HepG2 (cell line): ENCODE measurements at regions not wholly inside any gene's neighbourhood (a gene's known extent, or its start where the extent isn't known, plus 50 kb on each side); places are given as distances from the start of the nearest gene placed in this dataset.

Experiments used
- ARID2 ChIP-seq: sonication (generic); formaldehyde crosslinking; IDR thresholded peaks from 2 replicates; pipeline ENCODE4 v1.8.1; 2022; ENCODE audit warnings: mild to moderate bottlenecking, missing genetic modification reagents, borderline replicate concordance
- ATF3 ChIP-seq: sonication (generic); formaldehyde crosslinking; IDR thresholded peaks from 2 replicates; pipeline ENCODE4 v1.4.0; 2020; ENCODE audit warnings: missing genetic modification reagents
- ATF7 ChIP-seq, 2 experiments: fragments of 450-650 bp in 1 of 2; sonication (generic) in 1 of 2; formaldehyde crosslinking in 1 of 2; IDR thresholded peaks; 2 replicates each; pipeline versions ENCODE4 v1.4.0 to v1.6.1; 2016 to 2020; ENCODE audit warnings: antibody characterized with exemption in 1 of 2, mild to moderate bottlenecking in 1 of 2, missing genetic modification reagents in 1 of 2
- CSRNP1 ChIP-seq: sonication (generic); formaldehyde crosslinking; IDR thresholded peaks from 2 replicates; pipeline ENCODE4 v1.8.1; 2023; ENCODE audit warnings: mild to moderate bottlenecking, missing genetic modification reagents
- DBP ChIP-seq: sonication (generic); formaldehyde crosslinking; IDR thresholded peaks from 2 replicates; pipeline ENCODE4 v1.4.0; 2020; ENCODE audit warnings: missing genetic modification reagents; ENCODE audit errors: not compliant biosample characterization
- DPF2 ChIP-seq: sonication (generic); formaldehyde crosslinking; IDR thresholded peaks from 2 replicates; pipeline ENCODE4 v1.4.0; 2020; ENCODE audit warnings: mild to moderate bottlenecking, low read depth, missing genetic modification reagents, borderline replicate concordance
- GATAD2A ChIP-seq: IDR thresholded peaks from 2 replicates; pipeline ENCODE4 v1.6.1; 2016
- HIC2 ChIP-seq: sonication (generic); formaldehyde crosslinking; IDR thresholded peaks from 2 replicates; pipeline ENCODE4 v1.9.0; 2022; ENCODE audit warnings: low read depth, missing genetic modification reagents
- MED8 ChIP-seq: sonication (generic); formaldehyde crosslinking; IDR thresholded peaks from 2 replicates; pipeline ENCODE4 v1.8.1; 2023; ENCODE audit warnings: mild to moderate bottlenecking, missing genetic modification reagents; ENCODE audit not compliant: insufficient replicate concordance
- NFE2L1 ChIP-seq: sonication (generic); formaldehyde crosslinking; IDR thresholded peaks from 2 replicates; pipeline ENCODE4 v1.4.0; 2020; ENCODE audit warnings: missing genetic modification reagents, mild to moderate bottlenecking, borderline replicate concordance
- PRDM4 ChIP-seq: sonication (generic); formaldehyde crosslinking; IDR thresholded peaks from 2 replicates; pipeline ENCODE4 v1.9.0; 2021; ENCODE audit warnings: missing genetic modification reagents, borderline replicate concordance
- RFX5 ChIP-seq: IDR thresholded peaks from 2 replicates; pipeline ENCODE4 v1.6.1; 2011; ENCODE audit warnings: low read depth, low read length, improper control_type of control experiment
- ZFY ChIP-seq: sonication (generic); formaldehyde crosslinking; IDR thresholded peaks from 2 replicates; pipeline ENCODE4 v1.4.0; 2020; ENCODE audit warnings: missing genetic modification reagents
- ZNF124 ChIP-seq: sonication (generic); formaldehyde crosslinking; IDR thresholded peaks from 2 replicates; pipeline ENCODE4 v1.4.0; 2020; ENCODE audit warnings: missing genetic modification reagents
- ZNF674 ChIP-seq: sonication (generic); formaldehyde crosslinking; IDR thresholded peaks from 2 replicates; pipeline ENCODE4 v1.5.0; 2020; ENCODE audit warnings: low read depth, mild to moderate bottlenecking, missing genetic modification reagents
- ZNF709 ChIP-seq: sonication (generic); formaldehyde crosslinking; IDR thresholded peaks from 2 replicates; pipeline ENCODE4 v1.5.0; 2020; ENCODE audit warnings: mild to moderate bottlenecking, missing genetic modification reagents
- ZNF775 ChIP-seq: sonication (generic); formaldehyde crosslinking; IDR thresholded peaks from 2 replicates; pipeline ENCODE4 v1.4.0; 2020; ENCODE audit warnings: missing genetic modification reagents, mild to moderate bottlenecking, moderate library complexity, borderline replicate concordance
- ZNF816 ChIP-seq: sonication (generic); formaldehyde crosslinking; IDR thresholded peaks from 2 replicates; pipeline ENCODE4 v1.8.0; 2022; ENCODE audit warnings: missing genetic modification reagents, mild to moderate bottlenecking, borderline replicate concordance
- ZNF879 ChIP-seq: sonication (generic); formaldehyde crosslinking; IDR thresholded peaks from 2 replicates; pipeline ENCODE4 v1.8.1; 2023; ENCODE audit warnings: missing genetic modification reagents
- ZNF891 ChIP-seq: sonication (generic); formaldehyde crosslinking; IDR thresholded peaks from 2 replicates; pipeline ENCODE4 v1.5.0; 2020; ENCODE audit warnings: mild to moderate bottlenecking, missing genetic modification reagents

GRCh38 chr2:42926434-42927333 is 134.3 kb upstream of the HAAO start (continued):
- TF ChIP-seq DBP (CRISPR knock-in tag) (no peak), ATF7 (IDR thresholded peaks at IDR 0.05) (no peak), ATF7 (CRISPR knock-in tag; IDR thresholded peaks at IDR 0.05) (no peak), ZNF816 (CRISPR knock-in tag) (no peak), ZNF709 (no peak; the same call in 1 of the 2 replicates), RFX5 (no peak), DPF2 (CRISPR knock-in tag) (no peak), CSRNP1 (CRISPR knock-in tag) (0 out of 2 replicates have a peak, but pooled peaks have one; percentile 43), ZNF879 (CRISPR knock-in tag) (0 out of 2 replicates have a peak, but pooled peaks have one; percentile 58), PRDM4 (CRISPR knock-in tag) (0 out of 2 replicates have a peak, but pooled peaks have one; percentile 37), ATF3 (CRISPR knock-in tag) (no peak), ZNF124 (CRISPR knock-in tag) (no peak), ZNF775 (CRISPR knock-in tag) (no peak), NFE2L1 (no peak), GATAD2A (CRISPR knock-in tag) (no peak; the same call in none of the 2 replicates), ZFY (peak; percentile 82), HIC2 (no peak; the same call in 1 of the 2 replicates), MED8 (CRISPR knock-in tag) (no peak), ZNF674 (CRISPR knock-in tag) (0 out of 2 replicates have a peak, but pooled peaks have one; percentile 62), ZNF891 (CRISPR knock-in tag) (no peak), ARID2 (CRISPR knock-in tag) (no peak)
